HL-60 (cell line): ENCODE measurements at regions not wholly inside any gene's neighbourhood (a gene's known extent, or its start where the extent isn't known, plus 50 kb on each side); places are given as distances from the start of the nearest gene placed in this dataset.

Experiments
- DNase-seq, 2 experiments: peaks; one replicate each; pipeline ENCODE4 v3.0.0-alpha.2; 2010 to 2020; ENCODE audit warnings: low read depth in 1 of 2, low spot score in 1 of 2
- H3K27ac ChIP-seq: fragments of 250-450 bp; sonication (Bioruptor Pico); replicated peaks from 2 replicates; pipeline ENCODE4 v1.5.1; 2020; ENCODE audit warnings: mild to moderate bottlenecking, moderate library complexity
- H3K27me3 ChIP-seq: fragments of 250-450 bp; sonication (Bioruptor Pico); 2 replicates; pipeline ENCODE4 v1.5.1; 2021; ENCODE audit warnings: mild to moderate bottlenecking, moderate library complexity; ENCODE audit not compliant: insufficient read depth, poor library complexity, severe bottlenecking
- H3K4me3 ChIP-seq: replicated peaks from 2 replicates; pipeline ENCODE4 v1.5.1; 2011; ENCODE audit warnings: mild to moderate bottlenecking, control low read depth, low read length; ENCODE audit not compliant: insufficient read depth
- GABPA ChIP-seq: IDR thresholded peaks from 2 replicates; pipeline ENCODE4 v1.6.1; 2012; ENCODE audit warnings: low read depth
- POLR2AphosphoS5 ChIP-seq: IDR thresholded peaks from 2 replicates; pipeline ENCODE4 v1.6.1; 2012; ENCODE audit warnings: low read depth
- SPI1 ChIP-seq: IDR thresholded peaks from 2 replicates; pipeline ENCODE4 v1.6.1; 2012; ENCODE audit warnings: low read depth, mild to moderate bottlenecking, borderline replicate concordance
- TF ChIP-seq, protein P1 (sequence below): IDR thresholded peaks from 2 replicates; pipeline ENCODE4 v1.6.1; 2012; ENCODE audit warnings: low read depth; ENCODE audit not compliant: insufficient replicate concordance
- TF ChIP-seq, protein P2 (sequence below): IDR thresholded peaks from one replicate; pipeline ENCODE4 v1.5.1; 2011; ENCODE audit warnings: low read length, control low read depth, inconsistent platforms; ENCODE audit not compliant: insufficient read depth

DNA sequence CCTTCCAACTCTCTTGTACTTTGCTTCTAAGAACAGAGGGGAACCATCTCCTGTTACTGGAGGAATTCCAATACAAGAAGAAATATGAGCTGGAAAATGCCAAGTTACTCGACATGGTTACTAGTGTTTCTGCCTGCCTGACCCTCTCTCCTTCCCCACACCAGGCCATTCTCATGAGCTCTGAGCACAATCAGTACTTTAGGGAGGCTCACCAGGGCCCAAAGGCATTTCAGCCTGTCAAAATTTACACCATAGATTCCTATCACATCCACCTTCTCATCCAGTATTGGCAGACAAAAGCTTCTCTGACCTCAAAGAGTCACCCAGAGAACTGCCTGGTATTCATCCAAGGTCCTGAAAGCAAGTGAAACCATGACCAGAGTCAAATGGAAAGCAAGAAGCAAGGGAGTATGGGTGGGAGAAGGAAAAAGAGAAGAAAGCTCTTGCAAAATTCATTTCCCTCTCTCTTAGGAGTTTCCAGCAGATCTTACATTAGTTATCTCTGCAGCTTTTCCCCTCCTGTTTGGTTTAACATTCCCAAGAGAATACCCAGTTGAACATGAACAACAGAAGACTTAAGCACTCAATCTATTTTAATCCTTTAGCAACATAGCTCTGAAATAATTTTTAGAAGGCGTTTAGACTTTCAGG, 58.7 kb upstream of the NCAM1 start:
- Histone ChIP-seq H3K27ac (no peak overlapping the region), H3K27me3 (no peaks in the 10 kb centered on the region), H3K4me3 (no peak overlapping the region)
- DNase-seq = no peak
- TF ChIP-seq POLR2AphosphoS5 (no peak), SPI1 (no peak), GABPA (no peak)
- TF ChIP-seq, protein P1, sequence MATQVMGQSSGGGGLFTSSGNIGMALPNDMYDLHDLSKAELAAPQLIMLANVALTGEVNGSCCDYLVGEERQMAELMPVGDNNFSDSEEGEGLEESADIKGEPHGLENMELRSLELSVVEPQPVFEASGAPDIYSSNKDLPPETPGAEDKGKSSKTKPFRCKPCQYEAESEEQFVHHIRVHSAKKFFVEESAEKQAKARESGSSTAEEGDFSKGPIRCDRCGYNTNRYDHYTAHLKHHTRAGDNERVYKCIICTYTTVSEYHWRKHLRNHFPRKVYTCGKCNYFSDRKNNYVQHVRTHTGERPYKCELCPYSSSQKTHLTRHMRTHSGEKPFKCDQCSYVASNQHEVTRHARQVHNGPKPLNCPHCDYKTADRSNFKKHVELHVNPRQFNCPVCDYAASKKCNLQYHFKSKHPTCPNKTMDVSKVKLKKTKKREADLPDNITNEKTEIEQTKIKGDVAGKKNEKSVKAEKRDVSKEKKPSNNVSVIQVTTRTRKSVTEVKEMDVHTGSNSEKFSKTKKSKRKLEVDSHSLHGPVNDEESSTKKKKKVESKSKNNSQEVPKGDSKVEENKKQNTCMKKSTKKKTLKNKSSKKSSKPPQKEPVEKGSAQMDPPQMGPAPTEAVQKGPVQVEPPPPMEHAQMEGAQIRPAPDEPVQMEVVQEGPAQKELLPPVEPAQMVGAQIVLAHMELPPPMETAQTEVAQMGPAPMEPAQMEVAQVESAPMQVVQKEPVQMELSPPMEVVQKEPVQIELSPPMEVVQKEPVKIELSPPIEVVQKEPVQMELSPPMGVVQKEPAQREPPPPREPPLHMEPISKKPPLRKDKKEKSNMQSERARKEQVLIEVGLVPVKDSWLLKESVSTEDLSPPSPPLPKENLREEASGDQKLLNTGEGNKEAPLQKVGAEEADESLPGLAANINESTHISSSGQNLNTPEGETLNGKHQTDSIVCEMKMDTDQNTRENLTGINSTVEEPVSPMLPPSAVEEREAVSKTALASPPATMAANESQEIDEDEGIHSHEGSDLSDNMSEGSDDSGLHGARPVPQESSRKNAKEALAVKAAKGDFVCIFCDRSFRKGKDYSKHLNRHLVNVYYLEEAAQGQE = no peak
- TF ChIP-seq, protein P2, sequence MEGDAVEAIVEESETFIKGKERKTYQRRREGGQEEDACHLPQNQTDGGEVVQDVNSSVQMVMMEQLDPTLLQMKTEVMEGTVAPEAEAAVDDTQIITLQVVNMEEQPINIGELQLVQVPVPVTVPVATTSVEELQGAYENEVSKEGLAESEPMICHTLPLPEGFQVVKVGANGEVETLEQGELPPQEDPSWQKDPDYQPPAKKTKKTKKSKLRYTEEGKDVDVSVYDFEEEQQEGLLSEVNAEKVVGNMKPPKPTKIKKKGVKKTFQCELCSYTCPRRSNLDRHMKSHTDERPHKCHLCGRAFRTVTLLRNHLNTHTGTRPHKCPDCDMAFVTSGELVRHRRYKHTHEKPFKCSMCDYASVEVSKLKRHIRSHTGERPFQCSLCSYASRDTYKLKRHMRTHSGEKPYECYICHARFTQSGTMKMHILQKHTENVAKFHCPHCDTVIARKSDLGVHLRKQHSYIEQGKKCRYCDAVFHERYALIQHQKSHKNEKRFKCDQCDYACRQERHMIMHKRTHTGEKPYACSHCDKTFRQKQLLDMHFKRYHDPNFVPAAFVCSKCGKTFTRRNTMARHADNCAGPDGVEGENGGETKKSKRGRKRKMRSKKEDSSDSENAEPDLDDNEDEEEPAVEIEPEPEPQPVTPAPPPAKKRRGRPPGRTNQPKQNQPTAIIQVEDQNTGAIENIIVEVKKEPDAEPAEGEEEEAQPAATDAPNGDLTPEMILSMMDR = no peak

DNA sequence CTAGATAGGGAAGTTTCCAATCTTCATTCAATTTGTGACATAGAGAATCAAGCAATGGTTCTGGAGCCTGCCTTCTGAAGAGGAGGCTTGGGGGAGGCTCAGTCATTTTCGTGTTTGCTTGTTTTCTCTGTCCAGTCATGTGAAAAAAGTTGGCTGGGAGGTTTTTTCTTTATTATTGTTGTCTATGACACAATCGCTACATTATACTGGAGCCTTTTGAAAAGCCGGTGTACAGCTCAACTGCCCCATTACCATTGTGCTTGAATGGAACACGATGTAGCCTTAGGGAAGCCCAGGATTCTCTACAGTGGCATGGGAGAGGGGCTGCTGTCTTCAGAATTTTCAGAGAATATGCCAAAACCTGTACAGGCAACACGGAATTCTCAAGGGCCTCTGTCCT, 57.9 kb upstream of the NCAM1 start:
- no peak for DNase-seq

DNA sequence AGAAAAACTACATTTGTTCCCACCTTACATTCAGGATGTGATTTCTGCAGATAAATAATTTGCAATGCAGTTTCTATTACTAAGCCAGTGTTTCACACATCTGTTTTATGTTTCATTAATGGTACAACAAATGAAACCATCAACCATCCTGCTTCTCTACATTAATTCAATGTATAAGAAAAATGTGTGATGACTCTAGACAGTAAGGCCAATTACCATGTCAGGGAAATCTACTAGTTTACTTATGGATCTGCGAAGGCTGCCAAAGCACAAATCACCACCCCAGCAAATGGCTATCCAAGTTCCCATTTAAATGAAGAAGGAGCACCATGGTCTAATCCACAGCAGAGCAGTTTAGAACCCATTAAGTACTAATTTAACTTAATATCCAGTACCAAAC, 50.1 kb upstream of the NCAM1 start:
- Histone ChIP-seq H3K27ac (no peak overlapping the region), H3K27me3 (no peaks in the 10 kb centered on the region), H3K4me3 (no peak overlapping the region)
- TF ChIP-seq, protein P1 = no peak
- TF ChIP-seq POLR2AphosphoS5 (no peak), GABPA (no peak), SPI1 (no peak)
- TF ChIP-seq, protein P2 = no peak
- no peak for DNase-seq

More for the DNA sequence above, 57.9 kb upstream of the NCAM1 start:
- Histone ChIP-seq H3K27ac (no peak overlapping the region), H3K4me3 (no peak overlapping the region), H3K27me3 (no peaks in the 10 kb centered on the region)
- TF ChIP-seq SPI1 (no peak), GABPA (no peak), POLR2AphosphoS5 (no peak)
- TF ChIP-seq, protein P1 = no peak
- TF ChIP-seq, protein P2 = no peak
